ENCODE measurements at regions not wholly inside any gene's neighbourhood (a gene's known extent, or its start where the extent isn't known, plus 50 kb on each side); places are given as distances from the start of the nearest gene placed in this dataset.

DNA sequence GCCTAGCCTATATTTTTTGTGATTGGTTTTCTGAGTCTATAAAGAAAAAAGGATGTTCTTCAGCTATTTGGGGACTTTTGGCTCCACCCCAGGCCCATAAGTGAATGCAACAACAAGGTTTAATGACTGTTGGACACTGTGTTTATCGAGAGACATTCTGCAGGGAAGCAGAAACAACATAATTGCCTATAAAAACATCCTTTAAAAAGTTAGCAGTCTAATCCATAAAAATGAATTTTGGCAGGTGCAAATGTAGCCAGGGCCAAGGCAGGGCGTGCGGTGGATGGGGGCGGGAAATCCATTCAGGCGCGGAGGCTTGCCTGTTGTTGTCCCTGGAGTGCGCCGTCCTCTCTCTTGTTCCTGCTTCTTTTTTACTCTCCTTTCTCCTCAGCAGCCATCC is 99.3 kb downstream of the PAX1 start:
- TF ChIP-seq, protein P1, sequence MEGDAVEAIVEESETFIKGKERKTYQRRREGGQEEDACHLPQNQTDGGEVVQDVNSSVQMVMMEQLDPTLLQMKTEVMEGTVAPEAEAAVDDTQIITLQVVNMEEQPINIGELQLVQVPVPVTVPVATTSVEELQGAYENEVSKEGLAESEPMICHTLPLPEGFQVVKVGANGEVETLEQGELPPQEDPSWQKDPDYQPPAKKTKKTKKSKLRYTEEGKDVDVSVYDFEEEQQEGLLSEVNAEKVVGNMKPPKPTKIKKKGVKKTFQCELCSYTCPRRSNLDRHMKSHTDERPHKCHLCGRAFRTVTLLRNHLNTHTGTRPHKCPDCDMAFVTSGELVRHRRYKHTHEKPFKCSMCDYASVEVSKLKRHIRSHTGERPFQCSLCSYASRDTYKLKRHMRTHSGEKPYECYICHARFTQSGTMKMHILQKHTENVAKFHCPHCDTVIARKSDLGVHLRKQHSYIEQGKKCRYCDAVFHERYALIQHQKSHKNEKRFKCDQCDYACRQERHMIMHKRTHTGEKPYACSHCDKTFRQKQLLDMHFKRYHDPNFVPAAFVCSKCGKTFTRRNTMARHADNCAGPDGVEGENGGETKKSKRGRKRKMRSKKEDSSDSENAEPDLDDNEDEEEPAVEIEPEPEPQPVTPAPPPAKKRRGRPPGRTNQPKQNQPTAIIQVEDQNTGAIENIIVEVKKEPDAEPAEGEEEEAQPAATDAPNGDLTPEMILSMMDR (IDR thresholded peaks at IDR 0.05) = no peak
- no peak for TF ChIP-seq POLR2AphosphoS5 (IDR thresholded peaks at IDR 0.05)

All from stomach (tissue), 4 donors.